HEK293T (cell line): ENCODE measurements at regions not wholly inside any gene's neighbourhood (a gene's known extent, or its start where the extent isn't known, plus 50 kb on each side); places are given as distances from the start of the nearest gene placed in this dataset.

Experiments
- ARNT ChIP-seq: fragments of 450-650 bp; IDR thresholded peaks from 2 replicates; pipeline ENCODE4 v1.6.1; 2017; ENCODE audit warnings: mild to moderate bottlenecking
- BHLHE40 ChIP-seq: fragments of 450-650 bp; IDR thresholded peaks from 2 replicates; pipeline ENCODE4 v1.6.1; 2016; ENCODE audit warnings: mild to moderate bottlenecking, moderate library complexity, borderline replicate concordance
- ELF4 ChIP-seq: fragments of 450-650 bp; IDR thresholded peaks from 2 replicates; pipeline ENCODE4 v1.6.1; 2017; ENCODE audit warnings: antibody characterized with exemption
- FOXM1 ChIP-seq: fragments of 450-650 bp; IDR thresholded peaks from 2 replicates; pipeline ENCODE4 v1.6.1; 2017; ENCODE audit warnings: mild to moderate bottlenecking, borderline replicate concordance
- L3MBTL2 ChIP-seq: fragments of 450-650 bp; conservative IDR thresholded peaks from 2 replicates; pipeline ENCODE4 v1.6.1; 2016; ENCODE audit warnings: mild to moderate bottlenecking
- PKNOX1 ChIP-seq: fragments of 450-650 bp; IDR thresholded peaks from 2 replicates; pipeline ENCODE4 v1.6.1; 2016
- ZNF384 ChIP-seq: fragments of 450-650 bp; IDR thresholded peaks from 2 replicates; pipeline ENCODE4 v1.6.1; 2016

DNA sequence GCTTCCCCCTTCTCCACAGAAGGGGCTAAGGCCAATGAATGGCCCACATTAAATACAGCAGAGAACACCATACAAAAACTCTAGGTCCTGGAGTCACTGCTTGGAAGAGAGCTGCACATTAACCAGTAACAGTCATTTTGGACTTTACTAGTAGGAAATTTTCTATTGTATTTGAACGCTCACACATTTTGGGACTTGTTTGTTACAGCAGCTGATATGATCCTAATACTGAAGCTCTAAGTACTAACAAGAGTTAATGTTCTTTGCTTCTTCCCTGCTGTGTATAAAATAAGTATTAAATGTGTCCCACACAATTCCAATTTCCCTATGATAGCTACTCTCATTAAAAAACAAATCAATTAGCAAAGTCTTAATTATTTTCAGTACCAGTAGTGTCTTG lies 148.3 kb upstream of the IRX3 start:
- TF ChIP-seq L3MBTL2 (no peak), PKNOX1 (no peak), BHLHE40 (no peak), ZNF384 (no peak), ELF4 (no peak), FOXM1 (no peak), ARNT (no peak)
